ENCODE measurements at regions not wholly inside any gene's neighbourhood (a gene's known extent, or its start where the extent isn't known, plus 50 kb on each side); places are given as distances from the start of the nearest gene placed in this dataset.

GRCh38 chr3:154015307-154015706 is 105.9 kb upstream of the ARHGEF26 start:
- BruUV-seq (replicated peaks) = no TSS peak
- CTCF ChIA-PET = no interaction called here
- POLR2A ChIA-PET (ENCODE audit: low non-redundant PET) = no interaction called here

GRCh38 chr3:154018100-154018696 is 103.0 kb upstream of the ARHGEF26 start:
- TF ChIP-seq EZH2 (IDR thresholded peaks at IDR 0.05; ENCODE audit: borderline replicate concordance, low read depth, low read length, poor library complexity, severe bottlenecking) (no peak), CTCF (conservative IDR thresholded peaks at IDR 0.05; ENCODE audit: low read depth, low read length) (peak; percentile 74)
- Histone ChIP-seq H3K4me1 (ENCODE audit: insufficient read depth, low read length, poor library complexity, severe bottlenecking) (no peaks in the 10 kb centered on the region), H3K4me3 (ENCODE audit: low read depth, low read length, poor library complexity, severe bottlenecking) (no peak overlapping the region), H3K9me3 (ENCODE audit: low read depth, low read length, poor library complexity, severe bottlenecking) (peaks cover 4% of the 10 kb centered on the region), H3K27me3 (replicated peaks; ENCODE audit: insufficient read depth, low read depth, low read length, poor library complexity) (no peaks in the 10 kb centered on the region), H3K36me3 (ENCODE audit: insufficient read depth, low read length, poor library complexity, severe bottlenecking) (no peaks in the 10 kb centered on the region), H3K27ac (ENCODE audit: low read depth, low read length, poor library complexity, severe bottlenecking) (no peak overlapping the region)
- DNase-seq (ENCODE audit: low spot score) = peak; percentile 64
- intact Hi-C loops (cut with micrococcal nuclease; ENCODE audit: unreplicated experiment) = loop anchor here (5.0 kb wide), 1 partner anchor 991 kb away; no protein-coding TSS in a partner anchor
- no TSS peak for BruUV-seq (replicated peaks)
- CTCF ChIA-PET = interaction anchor here (0.5 kb wide), 1 partner anchor 313 kb away, joined by 10 read pairs; no protein-coding TSS in a partner anchor
- POLR2A ChIA-PET (ENCODE audit: low non-redundant PET) = no interaction called here

More at GRCh38 chr3:154015307-154015706, 105.9 kb upstream of the ARHGEF26 start:
- no peak for TF ChIP-seq CTCF (conservative IDR thresholded peaks at IDR 0.05; ENCODE audit: low read depth, low read length)
- TF ChIP-seq EZH2 (IDR thresholded peaks at IDR 0.05; ENCODE audit: borderline replicate concordance, low read depth, low read length, poor library complexity, severe bottlenecking) = no peak
- no peak overlapping the region for H3K27ac ChIP-seq (ENCODE audit: low read depth, low read length, poor library complexity, severe bottlenecking)
- H3K36me3 ChIP-seq (ENCODE audit: insufficient read depth, low read length, poor library complexity, severe bottlenecking) = no peaks in the 10 kb centered on the region
- H3K4me1 ChIP-seq (ENCODE audit: insufficient read depth, low read length, poor library complexity, severe bottlenecking) = no peaks in the 10 kb centered on the region
- no peak for DNase-seq (ENCODE audit: low spot score)
- no peaks in the 10 kb centered on the region for H3K9me3 ChIP-seq (ENCODE audit: low read depth, low read length, poor library complexity, severe bottlenecking)
- H3K27me3 ChIP-seq (replicated peaks; ENCODE audit: insufficient read depth, low read depth, low read length, poor library complexity) = no peaks in the 10 kb centered on the region
- H3K4me3 ChIP-seq (ENCODE audit: low read depth, low read length, poor library complexity, severe bottlenecking) = no peak overlapping the region
- intact Hi-C loops (cut with micrococcal nuclease; ENCODE audit: unreplicated experiment) = loop anchor here (5.0 kb wide), 1 partner anchor 988 kb away; no protein-coding TSS in a partner anchor

GRCh38 chr3:154022606-154023005 is 98.6 kb upstream of the ARHGEF26 start:
- no peak for TF ChIP-seq CTCF (conservative IDR thresholded peaks at IDR 0.05; ENCODE audit: low read depth, low read length)
- TF ChIP-seq EZH2 (IDR thresholded peaks at IDR 0.05; ENCODE audit: borderline replicate concordance, low read depth, low read length, poor library complexity, severe bottlenecking) = no peak
- no peaks in the 10 kb centered on the region for H3K36me3 ChIP-seq (ENCODE audit: insufficient read depth, low read length, poor library complexity, severe bottlenecking)
- no peak overlapping the region for H3K4me3 ChIP-seq (ENCODE audit: low read depth, low read length, poor library complexity, severe bottlenecking)
- no peak overlapping the region for H3K27ac ChIP-seq (ENCODE audit: low read depth, low read length, poor library complexity, severe bottlenecking)
- H3K9me3 ChIP-seq (ENCODE audit: low read depth, low read length, poor library complexity, severe bottlenecking) = peaks cover 4% of the 10 kb centered on the region
- no peaks in the 10 kb centered on the region for H3K27me3 ChIP-seq (replicated peaks; ENCODE audit: insufficient read depth, low read depth, low read length, poor library complexity)
- DNase-seq (ENCODE audit: low spot score) = no peak
- POLR2A ChIA-PET (ENCODE audit: low non-redundant PET) = no interaction called here
- CTCF ChIA-PET = no interaction called here
- H3K4me1 ChIP-seq (ENCODE audit: insufficient read depth, low read length, poor library complexity, severe bottlenecking) = no peaks in the 10 kb centered on the region
- no TSS peak for BruUV-seq (replicated peaks)
- intact Hi-C loops (cut with micrococcal nuclease; ENCODE audit: unreplicated experiment) = no loop called here
